ENCODE measurements at regions not wholly inside any gene's neighbourhood (a gene's known extent, or its start where the extent isn't known, plus 50 kb on each side); places are given as distances from the start of the nearest gene placed in this dataset.

DNA sequence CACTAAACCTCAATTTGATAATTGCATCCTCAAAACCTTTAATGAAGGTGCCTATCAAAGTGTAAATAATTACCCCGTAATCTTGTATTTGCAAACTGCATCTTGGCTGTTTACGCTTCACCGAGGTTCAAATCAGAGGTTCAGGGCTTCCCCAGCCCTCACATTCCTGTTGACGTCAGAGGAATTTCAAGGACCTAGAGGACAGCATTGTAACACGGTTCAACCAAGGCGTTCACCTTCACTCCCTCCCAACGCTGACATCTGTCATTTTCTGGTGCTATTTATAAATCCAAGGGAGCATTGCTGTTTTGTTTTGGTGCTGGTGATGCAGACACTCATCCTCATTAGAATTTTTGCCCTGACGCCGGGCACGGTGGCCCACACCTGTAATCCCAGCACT, 691.6 kb upstream of the RBFOX1 start:
- H3K4me1 ChIP-seq (ENCODE audit: control insufficient read depth, insufficient read depth, low read length), result no peaks in the 10 kb centered on the region
- no peak overlapping the region for H3K4me3 ChIP-seq (ENCODE audit: low read depth, low read length)
- ChIA-PET POLR2A (no interaction called here), CTCF (interaction anchor here (0.7 kb wide), 1 partner anchor 9 kb away, joined by 3 read pairs; no protein-coding TSS in a partner anchor)
- TF ChIP-seq SCRT1 (tag by site-specific recombination; IDR thresholded peaks at IDR 0.05; ENCODE audit: borderline replicate concordance) (no peak), ZNF660 (tag by site-specific recombination; IDR thresholded peaks at IDR 0.05) (no peak), ZNF701 (tag by site-specific recombination; IDR thresholded peaks at IDR 0.05) (no peak), ZNF138 (tag by site-specific recombination; IDR thresholded peaks at IDR 0.05; ENCODE audit: borderline replicate concordance) (no peak), ZNF791 (tag by site-specific recombination; IDR thresholded peaks at IDR 0.05) (no peak), ZNF341 (tag by site-specific recombination; IDR thresholded peaks at IDR 0.05; ENCODE audit: low read depth) (no peak), ZNF354C (tag by site-specific recombination; IDR thresholded peaks at IDR 0.05; ENCODE audit: borderline replicate concordance, low read depth) (no peak), ZNF658 (tag by site-specific recombination; IDR thresholded peaks at IDR 0.05) (no peak), KLF10 (tag by site-specific recombination; IDR thresholded peaks at IDR 0.05) (no peak), ZNF473 (tag by site-specific recombination; IDR thresholded peaks at IDR 0.05) (no peak), TCF7L2 (IDR thresholded peaks at IDR 0.05; ENCODE audit: borderline replicate concordance, low read depth, low read length) (no peak)
- TF ChIP-seq, protein P1, sequence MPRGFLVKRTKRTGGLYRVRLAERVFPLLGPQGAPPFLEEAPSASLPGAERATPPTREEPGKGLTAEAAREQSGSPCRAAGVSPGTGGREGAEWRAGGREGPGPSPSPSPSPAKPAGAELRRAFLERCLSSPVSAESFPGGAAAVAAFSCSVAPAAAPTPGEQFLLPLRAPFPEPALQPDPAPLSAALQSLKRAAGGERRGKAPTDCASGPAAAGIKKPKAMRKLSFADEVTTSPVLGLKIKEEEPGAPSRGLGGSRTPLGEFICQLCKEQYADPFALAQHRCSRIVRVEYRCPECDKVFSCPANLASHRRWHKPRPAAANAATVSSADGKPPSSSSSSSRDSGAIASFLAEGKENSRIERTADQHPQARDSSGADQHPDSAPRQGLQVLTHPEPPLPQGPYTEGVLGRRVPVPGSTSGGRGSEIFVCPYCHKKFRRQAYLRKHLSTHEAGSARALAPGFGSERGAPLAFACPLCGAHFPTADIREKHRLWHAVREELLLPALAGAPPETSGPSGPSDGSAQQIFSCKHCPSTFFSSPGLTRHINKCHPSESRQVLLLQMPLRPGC (tag by site-specific recombination; IDR thresholded peaks at IDR 0.05), result no peak
- H3K27ac ChIP-seq (ENCODE audit: extremely low read depth, low read depth, low read length), result no peak overlapping the region
- H3K36me3 ChIP-seq (ENCODE audit: control insufficient read depth in 2 of 2, insufficient read depth in 1 of 2, low read length in 2 of 2), result no peaks in the 10 kb centered on the region
- H3K9me3 ChIP-seq (ENCODE audit: control insufficient read depth, insufficient read depth, low read depth, low read length), result no peaks in the 10 kb centered on the region

DNA sequence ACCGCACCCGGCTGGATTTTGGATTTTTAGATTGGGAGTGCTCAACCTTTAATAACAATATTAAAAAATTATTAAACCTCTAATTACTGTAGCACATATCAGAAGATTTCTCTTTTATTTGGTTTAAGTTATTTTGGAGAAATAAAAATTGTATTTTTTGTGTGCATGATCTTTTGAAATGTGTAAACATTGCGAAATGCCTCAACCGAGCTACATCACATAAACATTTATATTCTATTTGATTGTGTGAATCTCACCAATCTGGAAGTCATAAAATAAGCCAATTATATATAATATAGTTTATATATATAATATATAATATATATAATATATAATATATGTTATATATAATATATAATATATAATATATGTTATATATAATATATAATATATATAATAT, 696.2 kb upstream of the RBFOX1 start:
- Histone ChIP-seq H3K36me3 (ENCODE audit: control insufficient read depth in 2 of 2, insufficient read depth in 1 of 2, low read length in 2 of 2) (no peaks in the 10 kb centered on the region), H3K4me3 (ENCODE audit: low read depth, low read length) (no peak overlapping the region), H3K9me3 (ENCODE audit: control insufficient read depth, insufficient read depth, low read depth, low read length) (no peaks in the 10 kb centered on the region), H3K27ac (ENCODE audit: extremely low read depth, low read depth, low read length) (no peak overlapping the region), H3K4me1 (ENCODE audit: control insufficient read depth, insufficient read depth, low read length) (no peaks in the 10 kb centered on the region)
- ChIA-PET POLR2A (no interaction called here), CTCF (no interaction called here)
- no peak for TF ChIP-seq ZNF610 (tag by site-specific recombination; IDR thresholded peaks at IDR 0.05; ENCODE audit: borderline replicate concordance)
- TF ChIP-seq, protein P2, sequence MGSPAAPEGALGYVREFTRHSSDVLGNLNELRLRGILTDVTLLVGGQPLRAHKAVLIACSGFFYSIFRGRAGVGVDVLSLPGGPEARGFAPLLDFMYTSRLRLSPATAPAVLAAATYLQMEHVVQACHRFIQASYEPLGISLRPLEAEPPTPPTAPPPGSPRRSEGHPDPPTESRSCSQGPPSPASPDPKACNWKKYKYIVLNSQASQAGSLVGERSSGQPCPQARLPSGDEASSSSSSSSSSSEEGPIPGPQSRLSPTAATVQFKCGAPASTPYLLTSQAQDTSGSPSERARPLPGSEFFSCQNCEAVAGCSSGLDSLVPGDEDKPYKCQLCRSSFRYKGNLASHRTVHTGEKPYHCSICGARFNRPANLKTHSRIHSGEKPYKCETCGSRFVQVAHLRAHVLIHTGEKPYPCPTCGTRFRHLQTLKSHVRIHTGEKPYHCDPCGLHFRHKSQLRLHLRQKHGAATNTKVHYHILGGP (tag by site-specific recombination; IDR thresholded peaks at IDR 0.05), result no peak
- no peak for TF ChIP-seq KLF10 (tag by site-specific recombination; IDR thresholded peaks at IDR 0.05)
- no peak for TF ChIP-seq KLF16 (tag by site-specific recombination; IDR thresholded peaks at IDR 0.05)
- TF ChIP-seq ZEB2 (tag by site-specific recombination; IDR thresholded peaks at IDR 0.05), result no peak
- no peak for TF ChIP-seq GLIS1 (tag by site-specific recombination; IDR thresholded peaks at IDR 0.05)
- TF ChIP-seq ZNF510 (tag by site-specific recombination; IDR thresholded peaks at IDR 0.05; ENCODE audit: insufficient replicate concordance), result no peak
- no peak for TF ChIP-seq ZNF335 (tag by site-specific recombination; conservative IDR thresholded peaks at IDR 0.05)
- no peak for TF ChIP-seq ZNF341 (tag by site-specific recombination; IDR thresholded peaks at IDR 0.05; ENCODE audit: low read depth)
- TF ChIP-seq ZNF596 (tag by site-specific recombination; IDR thresholded peaks at IDR 0.05), result no peak
- TF ChIP-seq, protein P3, sequence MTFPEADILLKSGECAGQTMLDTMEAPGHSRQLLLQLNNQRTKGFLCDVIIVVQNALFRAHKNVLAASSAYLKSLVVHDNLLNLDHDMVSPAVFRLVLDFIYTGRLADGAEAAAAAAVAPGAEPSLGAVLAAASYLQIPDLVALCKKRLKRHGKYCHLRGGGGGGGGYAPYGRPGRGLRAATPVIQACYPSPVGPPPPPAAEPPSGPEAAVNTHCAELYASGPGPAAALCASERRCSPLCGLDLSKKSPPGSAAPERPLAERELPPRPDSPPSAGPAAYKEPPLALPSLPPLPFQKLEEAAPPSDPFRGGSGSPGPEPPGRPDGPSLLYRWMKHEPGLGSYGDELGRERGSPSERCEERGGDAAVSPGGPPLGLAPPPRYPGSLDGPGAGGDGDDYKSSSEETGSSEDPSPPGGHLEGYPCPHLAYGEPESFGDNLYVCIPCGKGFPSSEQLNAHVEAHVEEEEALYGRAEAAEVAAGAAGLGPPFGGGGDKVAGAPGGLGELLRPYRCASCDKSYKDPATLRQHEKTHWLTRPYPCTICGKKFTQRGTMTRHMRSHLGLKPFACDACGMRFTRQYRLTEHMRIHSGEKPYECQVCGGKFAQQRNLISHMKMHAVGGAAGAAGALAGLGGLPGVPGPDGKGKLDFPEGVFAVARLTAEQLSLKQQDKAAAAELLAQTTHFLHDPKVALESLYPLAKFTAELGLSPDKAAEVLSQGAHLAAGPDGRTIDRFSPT (tag by site-specific recombination; IDR thresholded peaks at IDR 0.05), result no peak
- no peak for TF ChIP-seq HOXC10 (CRISPR knock-in tag; IDR thresholded peaks at IDR 0.05)
- no peak for TF ChIP-seq ZBTB48 (tag by site-specific recombination; IDR thresholded peaks at IDR 0.05)
- no peak for TF ChIP-seq ZNF76 (tag by site-specific recombination; IDR thresholded peaks at IDR 0.05; ENCODE audit: borderline replicate concordance, low read depth)
- TF ChIP-seq ZNF558 (tag by site-specific recombination; IDR thresholded peaks at IDR 0.05), result no peak
- TF ChIP-seq, protein P4, sequence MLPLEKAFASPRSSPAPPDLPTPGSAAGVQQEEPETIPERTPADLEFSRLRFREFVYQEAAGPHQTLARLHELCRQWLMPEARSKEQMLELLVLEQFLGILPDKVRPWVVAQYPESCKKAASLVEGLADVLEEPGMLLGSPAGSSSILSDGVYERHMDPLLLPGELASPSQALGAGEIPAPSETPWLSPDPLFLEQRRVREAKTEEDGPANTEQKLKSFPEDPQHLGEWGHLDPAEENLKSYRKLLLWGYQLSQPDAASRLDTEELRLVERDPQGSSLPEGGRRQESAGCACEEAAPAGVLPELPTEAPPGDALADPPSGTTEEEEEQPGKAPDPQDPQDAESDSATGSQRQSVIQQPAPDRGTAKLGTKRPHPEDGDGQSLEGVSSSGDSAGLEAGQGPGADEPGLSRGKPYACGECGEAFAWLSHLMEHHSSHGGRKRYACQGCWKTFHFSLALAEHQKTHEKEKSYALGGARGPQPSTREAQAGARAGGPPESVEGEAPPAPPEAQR (tag by site-specific recombination; IDR thresholded peaks at IDR 0.05), result no peak
- TF ChIP-seq, protein P5, sequence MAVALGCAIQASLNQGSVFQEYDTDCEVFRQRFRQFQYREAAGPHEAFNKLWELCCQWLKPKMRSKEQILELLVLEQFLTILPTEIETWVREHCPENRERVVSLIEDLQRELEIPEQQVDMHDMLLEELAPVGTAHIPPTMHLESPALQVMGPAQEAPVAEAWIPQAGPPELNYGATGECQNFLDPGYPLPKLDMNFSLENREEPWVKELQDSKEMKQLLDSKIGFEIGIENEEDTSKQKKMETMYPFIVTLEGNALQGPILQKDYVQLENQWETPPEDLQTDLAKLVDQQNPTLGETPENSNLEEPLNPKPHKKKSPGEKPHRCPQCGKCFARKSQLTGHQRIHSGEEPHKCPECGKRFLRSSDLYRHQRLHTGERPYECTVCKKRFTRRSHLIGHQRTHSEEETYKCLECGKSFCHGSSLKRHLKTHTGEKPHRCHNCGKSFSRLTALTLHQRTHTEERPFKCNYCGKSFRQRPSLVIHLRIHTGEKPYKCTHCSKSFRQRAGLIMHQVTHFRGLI (tag by site-specific recombination; IDR thresholded peaks at IDR 0.05), result no peak

Data from HEK293 (cell line).